ENCODE measurements at regions not wholly inside any gene's neighbourhood (a gene's known extent, or its start where the extent isn't known, plus 50 kb on each side); places are given as distances from the start of the nearest gene placed in this dataset.

DNA sequence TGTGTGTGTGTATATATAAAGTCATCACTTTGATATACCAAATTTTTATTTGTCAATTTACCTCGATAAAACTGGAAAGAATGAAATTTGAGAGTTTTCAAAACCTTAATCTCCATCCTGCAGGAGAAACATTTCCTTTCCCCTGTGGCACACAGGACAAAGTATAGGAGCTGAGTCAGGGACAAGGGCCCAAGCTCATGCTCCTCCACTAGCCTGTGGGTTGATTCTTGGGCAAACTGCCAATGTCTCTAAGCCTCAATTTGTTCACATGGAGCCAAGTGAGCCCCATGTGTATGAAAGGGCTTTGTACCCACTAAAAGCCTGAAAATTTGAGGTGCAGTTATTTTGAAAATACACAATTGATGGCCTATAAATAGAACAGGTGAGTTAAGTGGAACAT is 60.3 kb upstream of the IL6 start:
- no peak for TF ChIP-seq CHD2 (IDR thresholded peaks at IDR 0.05; ENCODE audit: low read length, partially characterized antibody)
- TF ChIP-seq, protein P1, sequence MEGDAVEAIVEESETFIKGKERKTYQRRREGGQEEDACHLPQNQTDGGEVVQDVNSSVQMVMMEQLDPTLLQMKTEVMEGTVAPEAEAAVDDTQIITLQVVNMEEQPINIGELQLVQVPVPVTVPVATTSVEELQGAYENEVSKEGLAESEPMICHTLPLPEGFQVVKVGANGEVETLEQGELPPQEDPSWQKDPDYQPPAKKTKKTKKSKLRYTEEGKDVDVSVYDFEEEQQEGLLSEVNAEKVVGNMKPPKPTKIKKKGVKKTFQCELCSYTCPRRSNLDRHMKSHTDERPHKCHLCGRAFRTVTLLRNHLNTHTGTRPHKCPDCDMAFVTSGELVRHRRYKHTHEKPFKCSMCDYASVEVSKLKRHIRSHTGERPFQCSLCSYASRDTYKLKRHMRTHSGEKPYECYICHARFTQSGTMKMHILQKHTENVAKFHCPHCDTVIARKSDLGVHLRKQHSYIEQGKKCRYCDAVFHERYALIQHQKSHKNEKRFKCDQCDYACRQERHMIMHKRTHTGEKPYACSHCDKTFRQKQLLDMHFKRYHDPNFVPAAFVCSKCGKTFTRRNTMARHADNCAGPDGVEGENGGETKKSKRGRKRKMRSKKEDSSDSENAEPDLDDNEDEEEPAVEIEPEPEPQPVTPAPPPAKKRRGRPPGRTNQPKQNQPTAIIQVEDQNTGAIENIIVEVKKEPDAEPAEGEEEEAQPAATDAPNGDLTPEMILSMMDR (IDR thresholded peaks at IDR 0.05), result no peak
- no peak for TF ChIP-seq TEAD4 (IDR thresholded peaks at IDR 0.05; ENCODE audit: borderline replicate concordance, insufficient read depth)
- no peak for TF ChIP-seq TAF1 (IDR thresholded peaks at IDR 0.05; ENCODE audit: borderline replicate concordance, low read depth, low read length)
- no peak for TF ChIP-seq GABPA (IDR thresholded peaks at IDR 0.05; ENCODE audit: low read depth)
- TF ChIP-seq EZH2phosphoT487 (IDR thresholded peaks at IDR 0.05; ENCODE audit: borderline replicate concordance, low read depth), result no peak
- TF ChIP-seq FOXM1 (IDR thresholded peaks at IDR 0.05; ENCODE audit: low read depth), result no peak
- no peak for TF ChIP-seq POLR2AphosphoS5 (IDR thresholded peaks at IDR 0.05; ENCODE audit: low read depth, low read length)
- TF ChIP-seq, protein P2, sequence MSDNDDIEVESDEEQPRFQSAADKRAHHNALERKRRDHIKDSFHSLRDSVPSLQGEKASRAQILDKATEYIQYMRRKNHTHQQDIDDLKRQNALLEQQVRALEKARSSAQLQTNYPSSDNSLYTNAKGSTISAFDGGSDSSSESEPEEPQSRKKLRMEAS (IDR thresholded peaks at IDR 0.05; ENCODE audit: low read depth), result no peak
- no peak for TF ChIP-seq FOSL2 (IDR thresholded peaks at IDR 0.05; ENCODE audit: borderline replicate concordance, low read depth)
- TF ChIP-seq SIN3A (IDR thresholded peaks at IDR 0.05; ENCODE audit: borderline replicate concordance, low read depth, low read length), result no peak

Measured in SK-N-SH (cell line).